ENCODE measurements at regions not wholly inside any gene's neighbourhood (a gene's known extent, or its start where the extent isn't known, plus 50 kb on each side); places are given as distances from the start of the nearest gene placed in this dataset.

DNA sequence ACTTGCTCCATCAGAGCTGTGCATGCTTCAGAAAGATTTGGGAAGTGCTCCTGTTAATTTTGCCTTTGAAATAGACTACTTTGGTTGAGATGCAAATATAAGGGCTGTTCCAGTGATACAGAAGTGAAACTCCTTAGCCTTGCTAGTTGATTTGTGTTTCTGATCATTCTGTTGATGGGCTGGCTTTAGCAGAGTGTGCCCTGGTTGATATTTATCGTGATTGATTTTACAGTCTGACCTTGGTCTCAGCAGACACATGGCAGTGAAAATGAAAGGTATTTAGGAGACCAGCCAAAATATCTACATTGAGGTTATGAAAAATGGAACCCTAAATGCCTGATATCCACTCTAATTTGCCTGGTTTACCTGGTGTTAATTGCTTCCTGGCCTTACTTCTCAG lies 122.1 kb upstream of the CEP162 start:
- H3K4me1 ChIP-seq = no peaks in the 10 kb centered on the region
- no peak for TF ChIP-seq Cebpa-rat (IDR thresholded peaks at IDR 0.05)
- no peak overlapping the region for H3K4me3 ChIP-seq
- H3K27me3 ChIP-seq = no peaks in the 10 kb centered on the region
- no peak overlapping the region for H3K4me2 ChIP-seq
- H3K9me3 ChIP-seq = no peaks in the 10 kb centered on the region
- H3K9ac ChIP-seq = no peak overlapping the region
- H3K27ac ChIP-seq = no peak overlapping the region
- no peaks in the 10 kb centered on the region for H3K36me3 ChIP-seq
- H4K20me1 ChIP-seq = no peaks in the 10 kb centered on the region

DNA sequence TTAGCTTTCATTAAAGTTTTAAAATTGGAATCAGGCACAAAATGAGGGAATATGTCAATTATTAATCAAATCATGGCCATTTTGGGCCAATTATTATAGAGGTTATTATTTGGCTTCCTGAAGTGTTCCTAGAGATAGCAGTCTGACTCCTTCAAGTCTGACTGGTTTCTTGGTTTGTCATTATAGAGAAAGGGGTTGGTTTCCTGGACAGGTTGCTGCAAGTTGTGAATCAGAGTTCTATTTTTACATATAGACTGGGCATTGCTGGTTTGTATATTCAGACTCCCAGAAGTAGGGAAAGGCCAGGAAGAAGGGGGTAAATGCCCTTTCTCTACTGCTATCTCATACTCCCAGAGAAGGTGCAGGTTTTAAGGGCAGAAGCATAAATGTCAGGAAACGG lies 121.4 kb upstream of the CEP162 start:
- Histone ChIP-seq H3K9me3 (no peaks in the 10 kb centered on the region), H3K27ac (no peak overlapping the region), H3K27me3 (no peaks in the 10 kb centered on the region), H3K4me3 (no peak overlapping the region), H4K20me1 (no peaks in the 10 kb centered on the region), H3K4me2 (no peak overlapping the region), H3K4me1 (no peaks in the 10 kb centered on the region), H3K9ac (no peak overlapping the region), H3K36me3 (no peaks in the 10 kb centered on the region)
- no peak for TF ChIP-seq Cebpa-rat (IDR thresholded peaks at IDR 0.05)

DNA sequence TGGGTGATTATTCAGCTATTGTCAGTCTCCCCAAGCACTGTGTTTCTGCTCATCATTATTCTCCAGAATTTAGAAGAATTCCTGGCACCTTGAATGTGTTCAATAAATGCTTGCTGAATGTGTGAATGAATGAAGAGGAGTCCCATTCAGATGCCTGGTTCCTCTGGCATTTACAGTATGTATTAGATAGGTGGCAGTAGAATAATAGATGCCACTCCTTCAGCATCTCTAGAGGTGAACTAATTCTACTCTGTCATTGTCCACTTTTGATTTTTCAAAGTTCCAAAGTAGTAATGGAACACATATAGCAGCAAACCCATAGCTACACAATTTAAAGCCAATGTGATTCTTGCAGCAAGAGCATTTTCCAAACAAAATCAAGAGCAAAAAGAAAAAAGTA lies 118.9 kb upstream of the CEP162 start:
- Histone ChIP-seq H3K4me3 (no peak overlapping the region), H3K27ac (no peak overlapping the region), H3K9ac (no peak overlapping the region), H3K4me1 (no peaks in the 10 kb centered on the region), H3K27me3 (no peaks in the 10 kb centered on the region), H3K4me2 (no peak overlapping the region), H3K36me3 (no peaks in the 10 kb centered on the region), H3K9me3 (no peaks in the 10 kb centered on the region), H4K20me1 (no peaks in the 10 kb centered on the region)
- no peak for TF ChIP-seq Cebpa-rat (IDR thresholded peaks at IDR 0.05)

DNA sequence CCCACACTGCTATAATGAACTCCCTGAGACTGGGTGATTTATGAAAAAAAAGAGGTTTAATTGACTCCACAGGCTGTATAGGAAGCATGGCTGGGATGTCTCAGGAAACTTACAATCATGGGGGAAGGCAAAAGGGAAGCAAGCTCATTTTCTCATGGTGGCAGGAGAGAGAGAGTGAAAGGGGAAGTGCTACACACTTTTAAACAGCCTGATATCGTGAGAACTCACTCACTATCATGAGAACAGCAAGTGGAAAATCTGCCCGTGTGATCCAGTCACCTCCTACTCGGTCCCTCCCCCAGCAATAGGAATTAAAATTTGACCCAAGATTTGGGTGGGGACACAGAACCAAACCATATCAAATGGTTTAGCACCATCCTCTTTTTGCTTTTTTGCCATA lies 116.6 kb upstream of the CEP162 start:
- H3K4me1 ChIP-seq = no peaks in the 10 kb centered on the region
- no peaks in the 10 kb centered on the region for H3K9me3 ChIP-seq
- H3K9ac ChIP-seq = no peak overlapping the region
- H3K4me3 ChIP-seq = no peak overlapping the region
- H3K27ac ChIP-seq = no peak overlapping the region
- H3K36me3 ChIP-seq = no peaks in the 10 kb centered on the region
- H3K27me3 ChIP-seq = no peaks in the 10 kb centered on the region
- TF ChIP-seq Cebpa-rat (IDR thresholded peaks at IDR 0.05) = no peak
- H3K4me2 ChIP-seq = no peak overlapping the region
- H4K20me1 ChIP-seq = no peaks in the 10 kb centered on the region

DNA sequence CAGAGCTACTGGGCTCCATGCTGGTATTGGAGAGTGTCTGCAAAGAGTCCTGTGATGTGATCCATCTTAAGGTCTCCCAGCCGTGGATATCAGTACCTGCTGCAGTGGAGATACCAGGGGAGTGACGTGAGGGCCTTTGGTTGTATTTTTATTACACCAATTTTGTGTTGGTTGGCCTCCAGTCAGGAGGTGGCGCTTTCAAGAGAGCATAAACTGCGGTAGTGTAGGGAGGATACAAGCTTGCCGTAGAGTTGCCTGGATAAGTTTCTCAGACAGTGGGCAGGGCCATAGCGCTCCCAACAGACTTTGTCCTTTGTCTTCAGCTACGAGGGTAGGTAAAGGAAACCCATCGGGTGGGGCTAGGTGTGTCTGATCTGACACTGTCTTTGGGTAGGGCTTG lies 113.0 kb upstream of the CEP162 start:
- H3K4me3 ChIP-seq = no peak overlapping the region
- H3K4me2 ChIP-seq = no peak overlapping the region
- no peaks in the 10 kb centered on the region for H4K20me1 ChIP-seq
- no peak overlapping the region for H3K27ac ChIP-seq
- no peaks in the 10 kb centered on the region for H3K4me1 ChIP-seq
- no peaks in the 10 kb centered on the region for H3K9me3 ChIP-seq
- no peak for TF ChIP-seq Cebpa-rat (IDR thresholded peaks at IDR 0.05)
- H3K27me3 ChIP-seq = no peaks in the 10 kb centered on the region
- H3K9ac ChIP-seq = no peak overlapping the region
- no peaks in the 10 kb centered on the region for H3K36me3 ChIP-seq

DNA sequence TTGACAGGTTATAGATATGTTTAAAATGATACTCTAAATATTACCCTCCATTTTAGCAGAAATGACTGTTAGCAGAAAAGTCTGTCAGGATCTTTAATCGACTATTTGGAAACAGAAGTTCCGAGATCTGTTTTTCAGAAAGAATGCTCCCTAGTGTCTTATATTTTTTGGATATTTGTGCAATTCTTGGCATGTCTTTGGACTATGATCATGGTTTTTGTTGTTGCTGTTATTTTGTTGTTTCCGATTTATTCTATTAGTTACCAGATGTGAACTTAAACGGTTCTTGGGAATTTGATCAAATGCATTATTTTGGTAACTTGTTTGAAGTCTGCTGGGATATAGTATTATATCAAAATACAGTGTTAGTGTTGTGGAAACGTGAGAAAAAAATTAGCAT lies 106.4 kb upstream of the CEP162 start:
- Histone ChIP-seq H3K4me3 (no peak overlapping the region), H3K36me3 (no peaks in the 10 kb centered on the region), H3K27ac (no peak overlapping the region), H3K9me3 (no peaks in the 10 kb centered on the region), H4K20me1 (no peaks in the 10 kb centered on the region), H3K4me1 (no peaks in the 10 kb centered on the region), H3K27me3 (no peaks in the 10 kb centered on the region), H3K9ac (no peak overlapping the region), H3K4me2 (no peak overlapping the region)
- no peak for TF ChIP-seq Cebpa-rat (IDR thresholded peaks at IDR 0.05)

DNA sequence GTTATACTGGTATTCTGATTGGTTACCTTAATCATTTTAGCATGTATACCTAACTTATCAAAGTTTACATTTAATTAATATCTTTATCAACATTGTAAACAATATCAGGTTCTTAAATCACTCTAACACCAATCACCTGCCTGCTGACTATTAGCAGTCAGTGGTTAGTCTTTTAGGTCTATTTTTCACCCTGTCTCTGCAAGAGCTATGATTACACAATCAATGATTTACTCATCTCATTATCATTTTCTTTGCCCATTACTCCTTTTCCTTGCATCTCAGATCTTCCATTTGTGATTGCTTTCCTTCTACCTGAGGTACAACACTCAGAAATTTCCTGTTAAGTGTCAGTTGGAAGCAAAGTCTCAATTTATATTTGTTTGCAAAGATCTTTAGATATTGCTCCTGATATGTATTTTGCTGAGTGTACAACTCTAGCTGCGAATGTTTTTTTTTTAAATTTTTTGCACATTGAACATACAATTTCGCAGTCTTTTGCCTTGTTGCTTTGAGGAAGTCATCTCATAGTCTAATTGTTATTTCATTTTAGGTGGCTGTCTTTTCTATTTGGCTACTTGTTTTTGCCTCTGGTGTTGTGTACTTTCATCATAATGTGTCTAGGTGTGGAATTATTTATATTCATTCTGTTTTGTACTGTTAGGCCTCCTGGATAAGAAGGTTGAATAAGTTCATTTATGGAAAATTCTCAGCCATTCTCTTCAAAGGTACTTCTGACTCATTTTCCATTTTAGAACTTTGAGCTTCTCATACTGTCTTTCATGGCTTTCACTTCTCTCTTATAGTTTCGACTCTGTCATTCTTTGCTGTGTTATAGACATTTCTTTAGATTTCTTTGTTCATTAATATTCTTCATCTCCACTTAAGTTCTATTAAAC lies 104.9 kb upstream of the CEP162 start:
- H3K4me2 ChIP-seq = no peak overlapping the region
- no peak overlapping the region for H3K27ac ChIP-seq
- no peak overlapping the region for H3K4me3 ChIP-seq

DNA sequence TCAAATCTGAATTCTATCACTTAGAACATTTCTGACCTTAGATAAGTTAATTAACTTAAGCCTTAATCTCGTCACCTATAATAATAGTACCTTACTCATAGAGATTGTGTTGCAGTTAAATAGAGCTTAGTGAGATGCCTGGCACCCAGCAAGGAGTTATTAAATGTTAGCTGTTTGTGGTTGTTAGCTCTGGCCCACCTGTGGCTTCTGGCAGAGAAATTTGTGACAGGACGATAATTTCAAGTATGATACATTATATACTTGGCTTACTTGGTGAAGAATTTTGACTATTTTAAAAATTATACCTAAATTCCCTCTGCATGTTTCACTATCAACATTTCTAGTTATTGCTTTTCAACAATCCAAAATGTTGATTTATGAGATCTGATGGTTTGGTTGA lies 102.9 kb upstream of the CEP162 start:
- H4K20me1 ChIP-seq = no peaks in the 10 kb centered on the region

More for the DNA sequence above, 104.9 kb upstream of the CEP162 start:
- TF ChIP-seq Cebpa-rat (IDR thresholded peaks at IDR 0.05) = no peak
- no peaks in the 10 kb centered on the region for H3K36me3 ChIP-seq
- H4K20me1 ChIP-seq = no peaks in the 10 kb centered on the region
- no peaks in the 10 kb centered on the region for H3K4me1 ChIP-seq
- H3K27me3 ChIP-seq = no peaks in the 10 kb centered on the region
- no peak overlapping the region for H3K9ac ChIP-seq
- H3K9me3 ChIP-seq = no peaks in the 10 kb centered on the region

DNA sequence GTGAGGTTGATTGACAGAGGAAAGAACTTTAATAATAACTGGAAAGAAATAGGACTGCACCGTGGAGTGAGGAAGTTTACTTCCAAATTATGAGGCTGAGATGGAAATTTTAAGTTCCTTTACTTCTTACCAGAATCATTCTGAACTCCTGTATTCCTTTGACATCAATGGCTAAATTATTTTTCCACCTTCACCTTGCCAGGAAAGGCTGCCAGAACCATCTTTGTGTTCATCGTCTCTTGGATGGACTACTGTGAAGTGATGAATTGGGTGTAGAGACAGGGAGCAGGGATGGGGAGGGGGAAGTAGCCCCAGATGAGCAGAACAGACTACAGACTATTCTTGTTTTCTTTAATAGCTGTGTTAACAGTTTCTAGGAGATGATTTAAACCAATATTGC lies 102.1 kb upstream of the CEP162 start:
- Histone ChIP-seq H3K4me2 (no peak overlapping the region), H4K20me1 (no peaks in the 10 kb centered on the region), H3K4me1 (no peaks in the 10 kb centered on the region), H3K9ac (no peak overlapping the region), H3K9me3 (no peaks in the 10 kb centered on the region), H3K4me3 (no peak overlapping the region), H3K36me3 (no peaks in the 10 kb centered on the region), H3K27me3 (no peaks in the 10 kb centered on the region), H3K27ac (no peak overlapping the region)
- TF ChIP-seq Cebpa-rat (IDR thresholded peaks at IDR 0.05) = no peak

More for the DNA sequence above, 102.9 kb upstream of the CEP162 start:
- Histone ChIP-seq H3K4me3 (no peak overlapping the region), H3K27me3 (no peaks in the 10 kb centered on the region), H3K4me2 (no peak overlapping the region), H3K9ac (no peak overlapping the region), H3K27ac (no peak overlapping the region), H3K36me3 (no peaks in the 10 kb centered on the region), H3K9me3 (no peaks in the 10 kb centered on the region), H3K4me1 (no peaks in the 10 kb centered on the region)
- no peak for TF ChIP-seq Cebpa-rat (IDR thresholded peaks at IDR 0.05)

DNA sequence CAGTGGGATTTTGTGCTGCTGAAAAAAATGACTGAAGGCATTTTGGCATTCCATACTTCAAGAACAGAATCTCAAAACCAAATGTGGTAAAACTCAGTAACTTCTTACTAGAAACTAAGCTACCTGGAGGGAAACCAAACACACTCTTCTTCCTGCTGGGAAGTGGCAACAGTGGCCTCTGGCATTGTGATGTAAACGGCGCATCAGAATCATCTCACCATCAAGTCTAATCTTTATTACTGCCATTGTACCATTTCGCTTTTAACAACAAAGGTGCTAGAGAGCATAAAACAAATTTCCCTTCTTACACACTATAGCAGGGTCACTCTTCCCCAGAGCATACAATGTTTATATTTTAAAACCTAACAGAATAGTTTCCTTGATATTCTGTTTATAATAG lies 101.6 kb upstream of the CEP162 start:
- Histone ChIP-seq H3K4me2 (no peak overlapping the region), H3K9me3 (no peaks in the 10 kb centered on the region), H4K20me1 (no peaks in the 10 kb centered on the region), H3K36me3 (no peaks in the 10 kb centered on the region), H3K27ac (no peak overlapping the region), H3K9ac (no peak overlapping the region), H3K4me1 (no peaks in the 10 kb centered on the region), H3K4me3 (no peak overlapping the region), H3K27me3 (no peaks in the 10 kb centered on the region)
- TF ChIP-seq Cebpa-rat (IDR thresholded peaks at IDR 0.05) = no peak
